CD4-positive, alpha-beta T cell treated with Interleukin-17A for 4 hours (primary cell): ENCODE measurements at regions not wholly inside any gene's neighbourhood (a gene's known extent, or its start where the extent isn't known, plus 50 kb on each side); places are given as distances from the start of the nearest gene placed in this dataset.

Source experiments
- DNase-seq: peaks from one replicate; pipeline ENCODE4 v3.0.0-alpha.2; 2020; ENCODE audit warnings: mixed read lengths

GRCh38 chr1:87685311-87686135 lies 356.8 kb downstream of the LMO4 start:
- DNase-seq, result no peak

DNA sequence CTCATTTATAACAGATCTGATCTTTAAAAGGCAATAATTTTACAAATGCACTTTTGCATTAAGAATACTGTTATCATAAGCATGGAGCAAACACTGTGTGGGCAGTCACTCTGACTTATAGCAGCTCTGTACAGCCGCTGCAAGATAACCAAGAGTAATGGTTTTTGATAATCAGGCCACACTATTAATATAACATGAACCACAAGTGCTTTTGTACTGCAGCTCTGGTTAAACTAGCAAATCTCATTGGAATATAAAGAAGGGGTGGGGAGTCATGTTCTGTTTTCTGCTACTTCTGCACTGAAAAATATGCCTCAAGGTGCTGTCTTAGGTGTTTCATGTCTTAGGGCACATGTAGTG lies 357.4 kb downstream of the LMO4 start:
- no peak for DNase-seq

DNA sequence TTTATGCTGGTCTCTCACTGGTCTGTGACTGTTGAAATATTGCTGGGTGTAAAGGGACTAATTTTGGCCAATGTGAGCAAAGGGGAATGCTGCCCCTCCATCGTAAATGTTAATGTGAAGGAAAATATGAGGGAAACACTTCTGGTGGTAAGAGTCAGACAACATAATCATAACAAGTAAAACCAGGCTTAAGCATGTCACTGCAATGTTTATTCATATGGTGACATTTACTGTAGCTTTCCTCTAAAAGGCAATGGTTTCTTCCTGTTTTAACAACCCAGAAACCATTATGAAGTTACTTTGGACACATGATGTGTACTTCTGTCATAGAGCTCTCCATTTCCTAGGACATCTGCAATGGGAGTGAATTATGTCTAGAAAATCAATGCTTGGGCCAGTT lies 358.0 kb downstream of the LMO4 start:
- no peak for DNase-seq

- DNase-seq, result no peak
Measured at GRCh38 chr1:87688136-87688535, 359.5 kb downstream of the LMO4 start.

GRCh38 chr1:87689487-87689886 lies 360.8 kb downstream of the LMO4 start:
- no peak for DNase-seq

DNA sequence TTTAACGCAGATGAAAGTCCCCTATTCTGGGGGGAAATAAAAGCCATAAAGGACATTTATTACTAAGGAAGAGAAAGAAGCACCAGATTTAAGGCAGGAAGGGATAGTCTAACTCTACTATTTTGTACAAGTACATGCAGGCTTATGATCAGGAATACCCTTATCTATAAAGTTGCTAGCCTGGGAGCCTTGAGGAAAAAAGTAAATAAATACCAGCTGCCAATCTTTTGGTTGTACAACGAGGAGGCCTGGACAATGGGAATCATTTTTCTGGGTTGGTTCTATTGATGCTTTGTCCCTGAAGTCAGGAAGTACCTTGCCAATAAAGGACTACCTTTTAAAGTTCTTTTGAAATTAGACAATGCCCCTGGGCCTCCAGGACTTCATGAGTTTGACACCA lies 367.8 kb downstream of the LMO4 start:
- no peak for DNase-seq

DNA sequence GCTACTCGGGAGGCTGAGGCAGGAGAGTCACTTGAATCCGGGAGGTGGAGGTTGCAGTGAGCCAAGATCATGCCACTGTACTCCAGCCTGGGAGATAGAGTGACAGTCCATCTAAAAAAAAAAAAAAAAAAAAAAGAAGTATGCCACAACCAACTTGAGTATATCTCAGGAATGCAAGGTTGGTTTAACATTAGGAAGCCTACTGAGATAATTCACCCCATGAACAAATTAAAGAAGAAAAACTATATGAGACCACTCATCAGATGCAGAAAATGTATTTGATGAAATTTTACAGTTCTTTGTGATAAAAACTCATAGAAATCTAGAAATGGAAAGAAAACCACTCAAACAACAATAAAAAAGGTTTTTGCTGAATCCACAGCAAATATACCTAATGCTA lies 373.8 kb downstream of the LMO4 start:
- no peak for DNase-seq

GRCh38 chr1:87705233-87705632 lies 376.6 kb downstream of the LMO4 start:
- no peak for DNase-seq

DNA sequence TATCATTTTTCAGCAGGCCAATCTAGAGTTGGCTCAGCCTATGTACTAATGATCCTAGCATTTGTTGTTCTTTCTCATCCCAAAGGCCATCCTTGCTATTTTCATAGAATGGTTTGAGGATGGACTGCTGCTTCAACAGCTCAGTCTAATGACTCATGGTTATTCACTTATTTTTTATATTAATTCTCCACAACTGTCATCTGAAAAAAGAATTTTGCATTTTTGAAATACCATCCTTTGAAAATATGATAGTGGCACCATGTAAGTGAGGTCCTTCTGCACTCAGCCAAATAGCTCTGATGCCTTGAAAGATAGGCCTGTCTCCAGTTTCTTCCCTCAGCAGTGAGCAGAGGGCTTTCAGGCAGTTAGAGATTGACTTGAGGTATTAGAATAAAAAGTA lies 377.5 kb downstream of the LMO4 start:
- DNase-seq, result no peak

DNA sequence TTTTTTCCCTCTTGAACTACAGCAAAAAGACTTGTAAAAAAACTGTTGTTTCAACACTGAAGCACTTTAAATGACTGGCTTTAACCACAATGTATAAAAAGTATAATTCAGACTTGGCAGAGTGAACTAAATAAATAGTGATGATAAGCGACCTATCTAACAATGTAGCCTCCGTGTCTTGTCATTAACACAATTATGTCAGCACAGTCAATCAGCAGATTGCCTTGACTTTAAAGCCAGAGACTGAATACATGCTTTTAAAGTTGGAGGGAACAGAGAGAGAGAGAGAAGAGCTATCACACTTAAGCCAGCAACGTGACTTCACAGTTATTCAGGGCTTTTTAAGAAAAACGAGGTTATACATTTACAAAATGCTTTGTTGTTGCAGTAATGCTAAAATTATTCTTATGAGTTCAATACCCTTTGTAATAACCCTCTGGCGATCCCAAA lies 378.1 kb downstream of the LMO4 start:
- DNase-seq, result no peak

GRCh38 chr1:87707411-87707810 lies 378.7 kb downstream of the LMO4 start:
- DNase-seq, result no peak

- no peak for DNase-seq
Measured at GRCh38 chr1:87712261-87713010, 383.8 kb downstream of the LMO4 start.

GRCh38 chr1:87714278-87714677 lies 385.6 kb downstream of the LMO4 start:
- DNase-seq, result no peak

DNA sequence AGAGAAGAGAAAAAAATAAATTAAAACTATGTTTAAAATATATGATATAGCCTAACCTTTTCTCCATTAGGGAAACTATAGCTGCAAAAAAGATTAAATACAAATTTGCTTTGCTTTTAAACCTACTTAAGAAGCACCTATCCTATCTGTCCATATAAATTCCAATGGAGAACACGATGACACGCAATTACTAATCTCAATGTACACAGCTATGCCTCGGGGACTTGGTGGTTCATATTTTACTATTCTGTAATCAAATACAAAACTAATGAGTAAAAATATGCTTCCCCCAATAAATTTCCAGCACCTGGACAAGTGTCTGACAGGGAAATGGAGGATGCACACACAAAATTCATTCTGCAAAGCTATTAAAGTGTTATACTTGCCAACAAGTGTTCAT lies 386.4 kb downstream of the LMO4 start:
- no peak for DNase-seq

DNA sequence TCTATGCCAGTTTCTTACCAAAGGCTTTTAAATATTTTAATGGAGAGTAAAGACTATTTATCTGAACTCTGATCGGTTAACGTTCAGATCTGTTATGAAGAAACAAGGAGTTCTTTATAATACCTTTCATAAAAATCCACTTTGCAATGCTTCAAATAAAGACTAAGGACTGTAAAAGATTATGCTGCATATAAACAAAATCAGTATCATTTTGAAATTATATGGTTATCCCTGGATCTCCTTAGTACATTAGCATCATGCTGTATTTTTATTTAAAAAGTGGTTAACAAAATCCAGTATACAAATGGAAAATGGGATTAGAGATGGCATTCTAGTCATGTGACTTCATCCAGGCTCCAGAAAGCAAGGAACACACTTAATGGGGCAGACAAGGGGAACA lies 386.8 kb downstream of the LMO4 start:
- DNase-seq, result no peak

DNA sequence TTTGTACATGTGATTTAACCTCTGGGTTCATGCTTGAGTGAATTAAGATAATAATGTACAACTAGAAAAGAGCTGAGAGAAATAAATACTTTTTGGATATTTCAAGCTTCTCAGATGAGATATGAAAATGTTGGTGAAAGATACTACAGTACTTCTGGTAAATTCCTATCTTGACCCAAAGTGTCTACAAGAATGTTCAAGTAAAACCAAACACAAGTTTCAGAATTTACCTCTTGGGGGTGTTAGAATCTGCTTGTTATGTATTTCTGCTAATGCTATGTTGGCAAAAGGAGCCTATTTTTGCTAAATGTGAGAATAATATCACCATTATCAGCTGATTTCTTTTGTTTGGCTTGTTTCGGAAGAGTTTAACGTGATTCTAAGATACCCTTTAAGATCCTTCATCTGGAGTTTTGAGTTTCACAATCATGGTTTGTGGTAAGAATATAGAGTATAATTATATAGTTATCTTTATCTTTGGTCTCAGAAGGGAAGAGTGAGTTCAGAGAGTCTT lies 388.5 kb downstream of the LMO4 start:
- no peak for DNase-seq

DNA sequence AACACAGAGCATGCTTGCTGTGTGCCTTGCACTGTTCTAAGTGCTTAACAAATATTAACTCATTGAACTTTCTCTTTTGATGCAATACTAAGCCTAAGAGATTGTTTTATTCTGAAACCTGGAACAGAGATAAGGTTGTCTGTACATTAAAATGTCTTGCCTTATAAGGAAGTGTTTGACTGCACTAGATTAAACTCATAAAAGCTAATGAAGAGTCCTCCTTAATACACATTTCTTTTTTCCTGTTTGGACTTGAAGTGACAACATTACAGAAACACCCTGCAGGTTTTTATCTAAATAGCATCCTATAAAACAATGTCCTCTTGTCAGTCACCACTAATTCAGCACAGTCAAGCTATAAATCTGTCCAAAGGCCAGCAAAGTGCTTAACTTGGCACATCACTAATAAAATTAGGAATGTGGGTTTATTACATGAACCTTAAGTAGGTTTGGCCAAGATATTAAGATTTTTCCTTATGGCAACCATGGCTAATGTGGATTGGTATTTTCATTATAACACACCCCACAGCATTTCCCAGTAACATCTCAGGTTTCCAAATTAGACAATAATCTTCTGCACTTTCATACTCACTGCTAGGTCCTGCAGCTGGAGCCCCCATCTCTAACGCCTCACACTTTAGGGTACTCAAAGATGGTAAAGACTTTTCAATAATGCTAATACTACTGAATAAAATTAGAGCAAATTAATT lies 389.7 kb downstream of the LMO4 start:
- DNase-seq, result no peak

DNA sequence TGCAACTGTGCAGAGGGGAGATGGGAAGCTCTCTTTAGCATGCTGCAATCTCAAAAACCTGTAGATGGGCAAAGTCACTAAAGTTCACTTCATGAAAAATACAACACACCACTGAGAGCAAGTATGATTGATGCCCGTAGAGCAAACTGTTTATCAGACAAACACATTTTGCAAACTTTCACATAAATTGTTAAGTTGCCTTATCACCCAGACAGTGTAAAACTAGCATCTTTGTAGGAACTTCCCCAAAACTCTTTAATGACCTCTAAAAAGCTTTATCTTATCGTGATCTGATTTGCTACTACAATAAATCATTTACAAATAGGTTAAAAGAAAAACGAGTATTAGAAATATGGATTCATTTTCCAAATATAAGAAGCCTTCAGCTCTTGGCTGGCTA lies 391.0 kb downstream of the LMO4 start:
- DNase-seq, result no peak

DNA sequence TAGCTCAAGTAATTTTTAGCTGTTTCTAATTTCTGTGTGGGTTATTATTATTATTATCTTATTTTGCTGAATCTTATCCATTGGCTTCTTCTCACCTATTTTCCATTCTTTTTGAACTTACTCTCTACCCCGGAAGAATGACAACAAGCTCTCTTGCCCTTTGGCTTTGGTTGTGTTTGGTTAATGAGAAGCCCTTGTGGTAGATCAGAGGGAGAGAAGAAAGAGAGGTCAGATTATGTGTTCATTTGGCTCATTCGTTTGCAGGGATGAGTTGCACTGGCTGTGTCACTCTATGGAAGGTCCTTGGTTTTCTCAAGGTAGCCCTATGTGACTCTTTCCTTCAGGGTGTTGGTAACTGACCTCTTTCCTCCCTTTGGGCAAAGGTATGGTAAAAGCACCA lies 391.9 kb downstream of the LMO4 start:
- no peak for DNase-seq

DNA sequence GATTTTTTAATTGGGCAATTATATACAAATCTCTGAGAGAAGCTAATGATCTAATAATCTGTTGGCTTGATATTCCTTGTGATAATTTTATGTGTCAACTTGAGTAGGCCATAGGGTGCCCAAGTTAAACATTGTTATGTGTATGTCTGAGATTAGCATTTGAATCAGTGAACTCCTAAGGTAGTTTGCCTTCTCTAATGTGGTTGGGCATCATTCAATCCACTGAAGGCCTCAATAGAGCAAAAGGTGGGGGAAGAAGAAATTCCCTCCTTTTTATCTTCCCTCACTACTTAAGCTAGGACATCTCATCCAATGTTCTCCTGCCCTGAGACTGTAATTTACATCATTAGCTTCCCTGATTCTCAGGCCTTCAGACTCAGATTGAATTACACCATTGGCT lies 394.5 kb downstream of the LMO4 start:
- no peak for DNase-seq

GRCh38 chr1:87728169-87728568 lies 399.5 kb downstream of the LMO4 start:
- DNase-seq, result no peak

GRCh38 chr1:87730274-87731216 lies 401.9 kb downstream of the LMO4 start:
- DNase-seq, result no peak
